CD4-positive, alpha-beta T cell (primary cell): ENCODE measurements at regions not wholly inside any gene's neighbourhood (a gene's known extent, or its start where the extent isn't known, plus 50 kb on each side); places are given as distances from the start of the nearest gene placed in this dataset.

ENCODE experiments used
- ATAC-seq: fragments of 200-7000 bp; cut with Tn5 transposase; one replicate; pipeline ENCODE4 v1.10.0; 2022; ENCODE audit warnings: mild to moderate bottlenecking; ENCODE audit not compliant: poor library complexity
- CTCF ChIA-PET: fragments of 350-600 bp; sonication (Branson Sonifier 250); formaldehyde crosslinking; loops from one replicate; lab custom pipeline; 2021; ENCODE audit warnings: antibody characterized with exemption, inconsistent platforms; lab: Charles Lee
- POLR2A ChIA-PET: fragments of 350-600 bp; sonication (Branson Sonifier 250); formaldehyde crosslinking; loops from one replicate; lab custom pipeline; 2021; ENCODE audit warnings: antibody characterized with exemption, inconsistent platforms; lab: Charles Lee
- DNase-seq, 14 experiments: peaks; one replicate each; pipeline ENCODE4 v3.0.0-alpha.2; 2013 to 2020; ENCODE audit warnings: mixed read lengths in 2 of 14
- H3K27ac ChIP-seq, 2 donors: one replicate each; pipeline versions ENCODE4 v1.5.1 to v1.7.0; 2013; ENCODE audit warnings: low read length in 2 of 2, low read depth in 1 of 2, mild to moderate bottlenecking in 1 of 2
- H3K27me3 ChIP-seq, 2 experiments: 1 replicate in 1 of 2; 2 replicates in 1 of 2; pipeline versions ENCODE4 v1.6.1 to v1.7.0; 2013; ENCODE audit warnings: low read length in 2 of 2, control low read depth in 1 of 2, mild to moderate bottlenecking in 1 of 2, moderate library complexity in 1 of 2; ENCODE audit not compliant: insufficient read depth in 2 of 2, control insufficient read depth in 1 of 2
- H3K36me3 ChIP-seq: one replicate; pipeline ENCODE4 v1.6.1; 2013; ENCODE audit warnings: low read length, control low read depth; ENCODE audit not compliant: insufficient read depth
- H3K4me1 ChIP-seq: one replicate; pipeline ENCODE4 v1.6.1; 2013; ENCODE audit warnings: low read length, control low read depth; ENCODE audit not compliant: insufficient read depth
- H3K4me3 ChIP-seq: one replicate; pipeline ENCODE4 v1.5.1; 2013; ENCODE audit warnings: mild to moderate bottlenecking, low read length, moderate library complexity
- H3K9me3 ChIP-seq, 2 experiments: 1 replicate in 1 of 2; 2 replicates in 1 of 2; pipeline versions ENCODE4 v1.6.1 to v1.7.0; 2013; ENCODE audit warnings: low read length in 2 of 2, mild to moderate bottlenecking in 2 of 2, control low read depth in 1 of 2, moderate library complexity in 1 of 2; ENCODE audit not compliant: control insufficient read depth in 1 of 2, insufficient read depth in 1 of 2
- H3K27ac Mint-ChIP-seq: one replicate; pipeline ENCODE4 v1.8.0; 2020; ENCODE audit warnings: mixed read lengths
- H3K27me3 Mint-ChIP-seq: one replicate; pipeline ENCODE4 v1.8.0; 2021; ENCODE audit warnings: mixed read lengths
- H3K36me3 Mint-ChIP-seq: one replicate; pipeline ENCODE4 v1.8.0; 2021; ENCODE audit warnings: low read depth, mixed read lengths
- H3K4me1 Mint-ChIP-seq: one replicate; pipeline ENCODE4 v1.8.0; 2021; ENCODE audit warnings: low read depth, mixed read lengths
- H3K4me3 Mint-ChIP-seq: one replicate; pipeline ENCODE4 v1.8.0; 2020; ENCODE audit warnings: mild to moderate bottlenecking, mixed read lengths
- H3K9me3 Mint-ChIP-seq: one replicate; pipeline ENCODE4 v1.8.0; 2020; ENCODE audit warnings: mixed read lengths
- intact Hi-C, 2 experiments: fragments of 100-400 bp; cut with DNase I in 1 of 2; cut with micrococcal nuclease in 1 of 2; formaldehyde crosslinking; loops; one replicate each; pipeline versions ENCODE4 v1.15.1 to v1.9.0; 2023 to 2025; cut with DNase I, micrococcal nuclease
- TF ChIP-seq, protein P1 (sequence below): fragments of 200-600 bp; IDR thresholded peaks from one replicate; pipeline ENCODE4 v1.8.0; 2022; ENCODE audit warnings: antibody characterized with exemption, mild to moderate bottlenecking

DNA sequence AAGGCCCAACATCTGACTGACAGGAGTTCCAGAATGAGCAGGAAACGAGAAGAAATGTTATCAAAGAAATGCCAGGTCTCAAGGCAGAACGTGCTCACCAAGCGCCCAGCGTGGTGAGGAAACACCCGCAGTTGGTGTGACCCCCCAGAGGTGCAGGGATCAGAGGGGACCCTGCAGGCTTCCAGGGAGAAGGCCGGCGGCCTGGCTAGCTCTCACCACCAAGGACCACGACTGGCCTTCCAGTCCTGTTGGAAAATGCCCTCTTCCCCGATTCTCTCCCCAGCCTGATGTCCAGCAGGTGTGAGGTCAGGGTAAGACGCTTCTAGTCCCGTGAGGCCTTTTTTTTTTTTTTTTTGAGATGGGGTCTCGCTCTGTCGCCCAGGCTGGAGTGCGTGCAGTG is 189.1 kb downstream of the IGLL1 start:
- no peak overlapping the region for H3K27ac ChIP-seq
- no peaks in the 10 kb centered on the region for H3K27me3 ChIP-seq
- Mint-ChIP-seq H3K27me3 (no peaks in the 10 kb centered on the region), H3K9me3 (no peaks in the 10 kb centered on the region), H3K36me3 (no peaks in the 10 kb centered on the region), H3K4me1 (no peaks in the 10 kb centered on the region), H3K27ac (no peak overlapping the region), H3K4me3 (no peak overlapping the region)
- intact Hi-C loops = no loop called here
- no peaks in the 10 kb centered on the region for H3K36me3 ChIP-seq
- H3K4me3 ChIP-seq = no peak overlapping the region
- peaks cover 3% of the 10 kb centered on the region for H3K4me1 ChIP-seq
- DNase-seq = no peak
- ChIA-PET POLR2A (no interaction called here), CTCF (no interaction called here)
- TF ChIP-seq, protein P1, sequence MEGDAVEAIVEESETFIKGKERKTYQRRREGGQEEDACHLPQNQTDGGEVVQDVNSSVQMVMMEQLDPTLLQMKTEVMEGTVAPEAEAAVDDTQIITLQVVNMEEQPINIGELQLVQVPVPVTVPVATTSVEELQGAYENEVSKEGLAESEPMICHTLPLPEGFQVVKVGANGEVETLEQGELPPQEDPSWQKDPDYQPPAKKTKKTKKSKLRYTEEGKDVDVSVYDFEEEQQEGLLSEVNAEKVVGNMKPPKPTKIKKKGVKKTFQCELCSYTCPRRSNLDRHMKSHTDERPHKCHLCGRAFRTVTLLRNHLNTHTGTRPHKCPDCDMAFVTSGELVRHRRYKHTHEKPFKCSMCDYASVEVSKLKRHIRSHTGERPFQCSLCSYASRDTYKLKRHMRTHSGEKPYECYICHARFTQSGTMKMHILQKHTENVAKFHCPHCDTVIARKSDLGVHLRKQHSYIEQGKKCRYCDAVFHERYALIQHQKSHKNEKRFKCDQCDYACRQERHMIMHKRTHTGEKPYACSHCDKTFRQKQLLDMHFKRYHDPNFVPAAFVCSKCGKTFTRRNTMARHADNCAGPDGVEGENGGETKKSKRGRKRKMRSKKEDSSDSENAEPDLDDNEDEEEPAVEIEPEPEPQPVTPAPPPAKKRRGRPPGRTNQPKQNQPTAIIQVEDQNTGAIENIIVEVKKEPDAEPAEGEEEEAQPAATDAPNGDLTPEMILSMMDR = no peak
- H3K9me3 ChIP-seq = no peaks in the 10 kb centered on the region
- no peak for ATAC-seq

DNA sequence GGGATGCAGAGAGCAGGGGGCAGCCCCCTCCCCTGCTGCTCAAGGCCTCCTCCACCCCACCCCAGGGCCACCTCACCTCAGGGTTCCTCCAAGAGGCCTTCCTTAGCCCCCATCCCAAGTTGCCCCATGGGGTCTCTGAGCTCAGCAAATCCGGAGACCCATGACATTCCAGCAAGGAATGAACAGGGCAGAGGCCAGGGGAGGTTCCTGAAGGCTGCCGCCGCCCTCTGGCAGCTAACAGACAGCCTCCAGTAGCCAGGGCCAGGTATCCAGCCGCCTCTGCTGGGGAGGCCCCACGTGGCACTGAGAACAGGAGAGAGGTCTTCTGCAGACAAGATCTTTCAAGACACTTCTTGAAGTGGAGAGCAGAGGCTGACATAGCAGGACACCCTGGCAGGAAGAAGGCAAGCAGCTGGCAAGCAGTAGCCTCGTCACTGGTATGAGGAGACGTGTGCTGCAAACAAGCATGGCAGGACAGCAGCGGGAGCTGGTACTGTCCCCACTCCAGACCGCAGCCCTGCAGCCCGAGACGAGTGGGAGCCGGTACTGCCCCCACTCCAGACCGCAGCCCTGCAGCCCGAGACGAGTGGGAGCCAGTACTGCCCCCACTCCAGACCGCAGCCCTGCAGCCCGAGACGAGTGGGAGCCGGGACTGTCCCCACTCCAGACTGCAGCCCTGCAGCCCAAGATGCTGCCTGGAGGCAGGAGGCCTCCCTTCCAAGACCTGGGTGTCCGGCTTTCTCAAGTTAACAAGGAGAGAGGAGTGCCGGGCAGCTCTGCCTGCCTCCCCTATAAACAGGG is 190.6 kb downstream of the IGLL1 start:
- H3K27ac ChIP-seq = no peak overlapping the region
- H3K36me3 ChIP-seq = no peaks in the 10 kb centered on the region
- ChIA-PET CTCF (no interaction called here), POLR2A (no interaction called here)
- DNase-seq (no peak), ATAC-seq (no peak)
- H3K4me1 ChIP-seq = peaks cover 6% of the 10 kb centered on the region
- H3K9me3 Mint-ChIP-seq = no peaks in the 10 kb centered on the region
- intact Hi-C loops = no loop called here
- H3K4me1 Mint-ChIP-seq = no peaks in the 10 kb centered on the region
- H3K4me3 Mint-ChIP-seq = no peak overlapping the region
- H3K27me3 Mint-ChIP-seq = peaks cover 3% of the 10 kb centered on the region
- TF ChIP-seq, protein P1 = no peak
- no peaks in the 10 kb centered on the region for H3K9me3 ChIP-seq
- no peaks in the 10 kb centered on the region for H3K36me3 Mint-ChIP-seq
- H3K27me3 ChIP-seq = no peaks in the 10 kb centered on the region
- H3K4me3 ChIP-seq = no peak overlapping the region
- H3K27ac Mint-ChIP-seq = no peak overlapping the region

DNA sequence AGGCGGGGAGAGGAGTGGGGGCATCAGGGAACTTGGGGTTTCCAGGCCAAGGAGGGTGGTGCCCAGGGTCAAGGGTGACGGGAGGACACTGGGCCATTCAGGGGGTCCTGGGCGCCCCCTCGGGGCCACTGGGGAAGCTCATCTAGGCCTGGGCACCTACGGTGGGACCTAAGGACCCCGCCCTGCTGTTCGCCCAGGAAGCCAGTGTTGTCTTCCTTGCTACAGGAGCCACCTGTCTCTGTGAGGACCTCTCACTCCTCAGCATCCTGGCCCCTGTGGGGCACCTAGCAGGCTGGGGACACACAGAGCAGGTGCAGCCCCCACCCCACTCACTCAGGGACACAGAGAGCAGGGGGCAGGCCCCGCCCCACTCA is 191.6 kb downstream of the IGLL1 start:
- H3K4me1 Mint-ChIP-seq = no peaks in the 10 kb centered on the region
- Histone ChIP-seq H3K4me3 (no peak overlapping the region), H3K27ac (no peak overlapping the region), H3K4me1 (peaks cover 6% of the 10 kb centered on the region), H3K27me3 (no peaks in the 10 kb centered on the region), H3K9me3 (no peaks in the 10 kb centered on the region), H3K36me3 (no peaks in the 10 kb centered on the region)
- POLR2A ChIA-PET = no interaction called here
- H3K27ac Mint-ChIP-seq = no peak overlapping the region
- peaks cover 3% of the 10 kb centered on the region for H3K27me3 Mint-ChIP-seq
- intact Hi-C loops = no loop called here
- DNase-seq (no peak), ATAC-seq (no peak)
- no peaks in the 10 kb centered on the region for H3K36me3 Mint-ChIP-seq
- no peak overlapping the region for H3K4me3 Mint-ChIP-seq
- CTCF ChIA-PET = no interaction called here
- TF ChIP-seq, protein P1 = no peak
- H3K9me3 Mint-ChIP-seq = no peaks in the 10 kb centered on the region
